ENCODE measurements at regions not wholly inside any gene's neighbourhood (a gene's known extent, or its start where the extent isn't known, plus 50 kb on each side); places are given as distances from the start of the nearest gene placed in this dataset.

- DNase-seq: no peak
Observed at GRCh38 chr3:116640109-116640508, 69.5 kb upstream of the TUSC7 start.

GRCh38 chr3:116643001-116643400 lies 66.6 kb upstream of the TUSC7 start:
- DNase-seq: no peak

GRCh38 chr3:116647996-116648395 lies 61.6 kb upstream of the TUSC7 start:
- no peak for DNase-seq

Data from fibroblast of skin of abdomen (primary cell).